Suprapubic skin (tissue), 4 donors: ENCODE measurements at regions not wholly inside any gene's neighbourhood (a gene's known extent, or its start where the extent isn't known, plus 50 kb on each side); places are given as distances from the start of the nearest gene placed in this dataset.

Experiments
- CTCF ChIP-seq, 2 donors: fragments of 200-600 bp in 1 of 2; fragments of 450-650 bp in 1 of 2; sonication (generic) in 1 of 2; IDR thresholded peaks; one replicate each; pipeline ENCODE4 v1.5.1; 2016 to 2019; ENCODE audit warnings: antibody characterized with exemption in 2 of 2, mild to moderate bottlenecking in 1 of 2, moderate library complexity in 1 of 2
- EP300 ChIP-seq: sonication (generic); formaldehyde crosslinking; IDR thresholded peaks from one replicate; pipeline ENCODE4 v1.6.1; 2017; ENCODE audit warnings: antibody characterized with exemption
- POLR2A ChIP-seq, 2 donors: fragments of 450-650 bp; IDR thresholded peaks; one replicate each; pipeline ENCODE4 v1.6.1; 2017; ENCODE audit warnings: antibody characterized with exemption in 2 of 2, mild to moderate bottlenecking in 2 of 2, moderate library complexity in 2 of 2
- POLR2AphosphoS5 ChIP-seq, 3 donors: sonication (generic); formaldehyde crosslinking; IDR thresholded peaks; one replicate each; pipeline ENCODE4 v1.6.1; 2017; ENCODE audit warnings: antibody characterized with exemption in 3 of 3

DNA sequence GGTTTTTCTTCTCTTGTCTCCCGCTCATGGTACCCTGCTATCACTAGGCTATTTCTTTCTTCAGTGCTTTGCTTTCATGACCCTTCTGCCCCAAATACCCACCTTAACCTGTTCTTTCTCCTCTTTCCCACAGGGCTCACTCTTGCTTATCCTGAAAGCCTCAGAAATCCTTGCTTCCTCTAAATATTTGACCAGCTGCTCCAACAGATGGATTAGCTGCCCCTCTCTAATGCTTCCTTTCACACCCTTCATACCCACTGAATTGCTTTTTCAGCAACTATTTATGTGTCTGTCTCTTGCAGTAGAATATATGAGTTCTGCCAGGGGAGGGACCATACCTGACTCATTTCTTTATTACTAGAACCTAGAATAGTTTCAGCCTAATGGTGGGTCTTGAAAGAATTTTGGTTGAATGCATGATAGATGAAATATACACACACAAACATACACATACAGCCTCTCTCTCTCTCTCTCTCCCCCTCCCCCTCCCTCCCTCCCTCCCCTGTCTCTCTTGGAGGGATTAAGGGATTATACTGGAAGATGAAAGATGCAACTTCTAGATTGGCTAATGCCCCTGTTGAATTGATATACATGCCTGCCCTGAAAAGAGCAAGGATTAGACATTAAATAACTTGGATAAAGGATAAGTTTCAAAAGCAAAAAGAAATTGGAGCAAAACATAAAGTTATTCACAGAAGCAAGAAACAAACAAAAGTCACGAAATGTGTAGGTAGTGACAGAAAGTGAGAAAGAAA is 95.0 kb upstream of the GADL1 start:
- TF ChIP-seq CTCF (IDR thresholded peaks at IDR 0.05) (no peak), POLR2A (IDR thresholded peaks at IDR 0.05) (no peak), POLR2AphosphoS5 (IDR thresholded peaks at IDR 0.05) (no peak), EP300 (no peak)
